WERI-Rb-1 (cell line): ENCODE measurements at regions not wholly inside any gene's neighbourhood (a gene's known extent, or its start where the extent isn't known, plus 50 kb on each side); places are given as distances from the start of the nearest gene placed in this dataset.

ENCODE experiments used
- DNase-seq: peaks from one replicate; pipeline ENCODE4 v3.0.0-alpha.2; 2020
- H3K27ac ChIP-seq: fragments of 250-450 bp; sonication (Bioruptor Pico); 2 replicates; pipeline ENCODE4 v1.5.1; 2020; ENCODE audit warnings: mild to moderate bottlenecking, moderate library complexity
- H3K27me3 ChIP-seq: fragments of 250-450 bp; sonication (Bioruptor Pico); 2 replicates; pipeline ENCODE4 v1.5.1; 2021; ENCODE audit warnings: mild to moderate bottlenecking, low read depth, moderate library complexity; ENCODE audit not compliant: insufficient read depth, severe bottlenecking
- H3K36me3 ChIP-seq: fragments of 250-450 bp; sonication (Bioruptor Pico); 2 replicates; pipeline ENCODE4 v1.5.1; 2020; ENCODE audit warnings: mild to moderate bottlenecking, moderate library complexity
- H3K4me3 ChIP-seq: 2 replicates; pipeline ENCODE4 v1.5.1; 2011; ENCODE audit warnings: low read depth, mild to moderate bottlenecking, control low read depth, low read length
- H3K9me3 ChIP-seq: fragments of 250-450 bp; sonication (Bioruptor Pico); 2 replicates; pipeline ENCODE4 v1.5.1; 2021; ENCODE audit warnings: mild to moderate bottlenecking, moderate library complexity; ENCODE audit not compliant: severe bottlenecking
- TF ChIP-seq, protein P1 (sequence below): IDR thresholded peaks from 2 replicates; pipeline ENCODE4 v1.5.1; 2011; ENCODE audit warnings: low read depth, mild to moderate bottlenecking, control low read depth, inconsistent platforms, low read length

DNA sequence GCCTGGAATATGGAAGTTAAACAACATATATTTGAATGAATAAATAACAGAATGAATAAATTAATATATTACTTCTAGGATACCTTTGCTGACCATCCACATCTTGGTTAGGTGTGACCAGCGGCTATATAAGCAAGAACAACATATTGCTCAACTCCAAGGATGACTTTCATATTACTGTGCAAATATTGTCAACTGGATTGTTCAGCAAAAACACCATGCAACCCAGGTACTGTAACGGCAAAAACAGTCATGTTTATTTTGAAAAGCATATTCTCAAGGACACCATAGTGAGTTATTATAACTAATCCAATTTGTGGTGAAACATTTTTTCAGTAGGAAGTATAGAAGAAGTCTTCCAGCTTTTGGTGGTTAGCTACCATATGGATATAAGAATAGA is 907.9 kb downstream of the IGSF11 start:
- no peak overlapping the region for H3K4me3 ChIP-seq
- H3K27me3 ChIP-seq, result peaks cover 24% of the 10 kb centered on the region
- H3K9me3 ChIP-seq, result no peaks in the 10 kb centered on the region
- no peak overlapping the region for H3K27ac ChIP-seq
- no peak for DNase-seq
- TF ChIP-seq, protein P1, sequence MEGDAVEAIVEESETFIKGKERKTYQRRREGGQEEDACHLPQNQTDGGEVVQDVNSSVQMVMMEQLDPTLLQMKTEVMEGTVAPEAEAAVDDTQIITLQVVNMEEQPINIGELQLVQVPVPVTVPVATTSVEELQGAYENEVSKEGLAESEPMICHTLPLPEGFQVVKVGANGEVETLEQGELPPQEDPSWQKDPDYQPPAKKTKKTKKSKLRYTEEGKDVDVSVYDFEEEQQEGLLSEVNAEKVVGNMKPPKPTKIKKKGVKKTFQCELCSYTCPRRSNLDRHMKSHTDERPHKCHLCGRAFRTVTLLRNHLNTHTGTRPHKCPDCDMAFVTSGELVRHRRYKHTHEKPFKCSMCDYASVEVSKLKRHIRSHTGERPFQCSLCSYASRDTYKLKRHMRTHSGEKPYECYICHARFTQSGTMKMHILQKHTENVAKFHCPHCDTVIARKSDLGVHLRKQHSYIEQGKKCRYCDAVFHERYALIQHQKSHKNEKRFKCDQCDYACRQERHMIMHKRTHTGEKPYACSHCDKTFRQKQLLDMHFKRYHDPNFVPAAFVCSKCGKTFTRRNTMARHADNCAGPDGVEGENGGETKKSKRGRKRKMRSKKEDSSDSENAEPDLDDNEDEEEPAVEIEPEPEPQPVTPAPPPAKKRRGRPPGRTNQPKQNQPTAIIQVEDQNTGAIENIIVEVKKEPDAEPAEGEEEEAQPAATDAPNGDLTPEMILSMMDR, result no peak
- H3K36me3 ChIP-seq, result no peaks in the 10 kb centered on the region

DNA sequence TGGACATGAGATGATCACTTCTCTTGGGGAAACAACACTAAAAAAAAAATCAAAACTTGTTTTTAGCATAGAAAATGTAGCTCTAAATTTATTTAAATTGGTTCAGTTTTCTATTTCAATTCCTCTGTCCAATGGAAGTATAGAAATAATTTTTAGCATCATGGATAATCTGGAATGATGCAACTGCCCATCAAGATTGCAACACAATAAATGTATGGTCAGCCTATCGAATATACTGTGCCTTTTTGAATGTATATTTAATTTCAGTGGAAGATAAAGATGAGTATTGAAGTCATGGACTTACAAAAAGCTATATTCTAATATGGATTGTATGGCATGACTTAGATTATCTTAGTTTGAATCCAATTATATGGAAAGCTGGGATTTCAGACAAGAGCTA is 906.7 kb downstream of the IGSF11 start:
- Histone ChIP-seq H3K9me3 (no peaks in the 10 kb centered on the region), H3K27ac (no peak overlapping the region), H3K36me3 (no peaks in the 10 kb centered on the region), H3K27me3 (peaks cover 26% of the 10 kb centered on the region), H3K4me3 (no peak overlapping the region)
- TF ChIP-seq, protein P1, result no peak
- no peak for DNase-seq

DNA sequence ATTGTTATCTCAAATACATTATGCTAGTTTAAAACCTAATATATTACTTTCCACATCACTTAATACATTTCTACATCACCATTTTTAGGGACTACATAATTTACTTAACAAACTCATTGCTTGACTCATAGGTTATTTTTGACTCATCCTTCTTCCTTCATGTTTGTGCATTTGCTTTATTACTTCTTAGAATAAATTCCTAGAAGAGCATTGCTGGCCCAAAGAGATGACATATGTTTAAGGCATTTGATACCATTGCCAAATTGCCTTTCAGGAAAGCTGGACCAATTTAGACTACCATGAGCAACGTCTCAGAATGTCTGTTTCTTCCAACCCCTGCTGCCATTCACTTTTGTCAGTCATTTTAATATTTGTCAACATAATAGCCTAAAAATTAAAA is 905.8 kb downstream of the IGSF11 start:
- no peaks in the 10 kb centered on the region for H3K9me3 ChIP-seq
- no peak overlapping the region for H3K4me3 ChIP-seq
- TF ChIP-seq, protein P1, result no peak
- no peak for DNase-seq
- no peaks in the 10 kb centered on the region for H3K36me3 ChIP-seq
- no peak overlapping the region for H3K27ac ChIP-seq
- H3K27me3 ChIP-seq, result peaks cover 30% of the 10 kb centered on the region

DNA sequence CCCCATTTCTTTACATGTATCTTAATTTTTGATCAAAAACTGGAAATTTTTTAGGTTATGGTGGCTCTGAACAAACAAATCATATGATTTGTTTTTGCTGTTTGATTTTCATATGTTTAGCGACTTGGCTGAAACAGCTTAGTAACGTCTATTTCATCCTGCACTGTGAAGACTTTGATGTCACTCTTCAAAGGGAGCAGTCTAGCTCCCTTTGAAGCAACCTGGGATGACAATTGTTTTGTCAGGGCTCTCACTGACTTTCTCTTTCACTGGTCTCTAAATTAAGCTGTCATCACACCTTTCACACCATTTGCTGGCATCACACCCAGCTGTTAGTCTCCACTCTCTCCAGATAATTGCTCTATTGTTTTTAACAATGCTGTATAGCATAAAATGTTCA is 896.9 kb downstream of the IGSF11 start:
- DNase-seq, result no peak
- Histone ChIP-seq H3K27me3 (peaks cover 11% of the 10 kb centered on the region), H3K9me3 (no peaks in the 10 kb centered on the region), H3K4me3 (no peak overlapping the region), H3K27ac (no peak overlapping the region), H3K36me3 (no peaks in the 10 kb centered on the region)
- TF ChIP-seq, protein P1, result no peak

DNA sequence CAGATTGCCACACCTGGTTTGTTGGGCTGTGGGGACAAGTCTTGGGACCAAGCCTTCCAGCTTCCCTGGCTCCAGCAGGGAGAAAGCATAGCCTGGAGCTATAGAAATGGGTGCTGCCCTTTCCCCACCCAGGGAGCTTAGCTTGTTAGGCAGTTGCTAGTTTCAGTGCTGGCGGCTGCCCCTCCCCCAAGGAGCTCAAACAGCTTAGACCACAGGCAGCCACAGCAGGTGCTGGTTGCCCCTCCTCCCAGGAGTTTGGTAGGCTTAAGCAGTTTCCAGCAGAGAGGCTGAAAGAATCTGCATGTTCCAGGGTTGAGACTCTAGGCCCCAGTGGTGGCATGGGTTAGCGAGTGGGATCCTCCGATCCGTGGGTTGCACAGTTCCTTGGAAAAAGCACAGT is 889.7 kb downstream of the IGSF11 start:
- TF ChIP-seq, protein P1, result no peak
- Histone ChIP-seq H3K4me3 (no peak overlapping the region), H3K27ac (no peak overlapping the region), H3K9me3 (no peaks in the 10 kb centered on the region), H3K36me3 (no peaks in the 10 kb centered on the region), H3K27me3 (peaks cover 2% of the 10 kb centered on the region)
- DNase-seq, result peak; percentile 52

DNA sequence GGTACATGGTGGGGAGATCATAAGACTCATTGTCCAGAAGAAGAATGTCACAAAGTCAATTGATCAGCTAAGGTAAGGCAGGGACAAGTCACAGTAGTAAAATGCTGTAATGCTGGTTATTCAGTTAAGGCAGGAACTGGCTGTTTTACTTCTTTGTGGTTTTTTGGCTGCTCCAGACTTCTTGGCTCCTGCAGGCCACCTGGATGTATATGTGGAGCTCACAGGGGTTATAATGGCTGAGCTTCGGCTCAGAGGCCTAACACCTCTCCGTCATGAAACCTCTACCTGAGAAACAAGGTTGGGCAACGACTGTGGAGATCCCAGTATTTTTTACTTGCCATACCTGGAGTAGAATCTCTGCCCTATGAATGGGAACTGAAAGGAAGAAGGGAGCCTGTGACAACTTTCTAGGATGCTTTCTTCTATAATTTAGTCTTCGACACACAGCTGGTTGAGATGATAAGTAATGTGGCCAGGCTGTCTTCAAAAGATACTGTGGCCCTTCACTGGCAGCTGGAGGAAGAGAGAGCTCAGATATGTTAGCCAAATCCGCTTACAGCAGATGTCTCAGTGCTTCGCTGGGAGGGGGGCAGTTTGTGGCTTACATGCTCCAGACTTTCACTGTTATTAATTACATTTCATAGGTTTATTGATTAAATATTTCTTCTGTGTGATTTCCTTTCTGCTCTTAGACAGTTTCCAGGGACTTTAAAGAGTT is 887.8 kb downstream of the IGSF11 start:
- no peaks in the 10 kb centered on the region for H3K36me3 ChIP-seq
- DNase-seq, result peak; percentile 15
- peaks cover 2% of the 10 kb centered on the region for H3K27me3 ChIP-seq
- H3K9me3 ChIP-seq, result no peaks in the 10 kb centered on the region
- no peak overlapping the region for H3K4me3 ChIP-seq
- TF ChIP-seq, protein P1, result no peak
- H3K27ac ChIP-seq, result no peak overlapping the region
